Natural killer cell (primary cell): ENCODE measurements at regions not wholly inside any gene's neighbourhood (a gene's known extent, or its start where the extent isn't known, plus 50 kb on each side); places are given as distances from the start of the nearest gene placed in this dataset.

ENCODE experiments used
- ATAC-seq, 3 donors: fragments of 150-1000 bp in 2 of 3; fragments of 200-7000 bp in 1 of 3; cut with Tn5 transposase; 1 replicate in 1 of 3; 2 replicates in 2 of 3; pipeline ENCODE4 v1.10.0; 2021; ENCODE audit warnings: mild to moderate bottlenecking in 2 of 3, moderate library complexity in 2 of 3
- DNase-seq, 2 donors: peaks; one replicate each; pipeline versions ENCODE4 v3.0.0 to v3.0.0-alpha.2; 2013 to 2021; ENCODE audit warnings: mixed read lengths in 1 of 2
- H3K27ac ChIP-seq: one replicate; pipeline ENCODE4 v1.5.1; 2013; ENCODE audit warnings: mild to moderate bottlenecking, low read length
- H3K27me3 ChIP-seq: one replicate; pipeline ENCODE4 v1.6.1; 2013; ENCODE audit warnings: low read length; ENCODE audit not compliant: control insufficient read depth, insufficient read depth
- H3K36me3 ChIP-seq: one replicate; pipeline ENCODE4 v1.6.1; 2013; ENCODE audit warnings: low read length; ENCODE audit not compliant: control insufficient read depth, insufficient read depth
- H3K4me1 ChIP-seq: one replicate; pipeline ENCODE4 v1.6.1; 2013; ENCODE audit warnings: low read length; ENCODE audit not compliant: control insufficient read depth, insufficient read depth
- H3K4me3 ChIP-seq: one replicate; pipeline ENCODE4 v1.5.1; 2013; ENCODE audit warnings: low read length
- H3K9me3 ChIP-seq: one replicate; pipeline ENCODE4 v1.6.1; 2013; ENCODE audit warnings: low read length; ENCODE audit not compliant: control insufficient read depth, insufficient read depth
- H3K27ac Mint-ChIP-seq, 2 donors: one replicate each; pipeline ENCODE4 v1.8.0; 2022; ENCODE audit warnings: mild to moderate bottlenecking in 2 of 2, mixed read lengths in 2 of 2, moderate library complexity in 1 of 2
- H3K27me3 Mint-ChIP-seq, 2 donors: one replicate each; pipeline ENCODE4 v1.8.0; 2022; ENCODE audit warnings: low read depth in 2 of 2, mixed read lengths in 2 of 2
- H3K36me3 Mint-ChIP-seq: one replicate; pipeline ENCODE4 v1.8.0; 2022; ENCODE audit warnings: mixed read lengths
- H3K4me1 Mint-ChIP-seq, 2 donors: one replicate each; pipeline ENCODE4 v1.8.0; 2022; ENCODE audit warnings: mixed read lengths in 2 of 2
- H3K4me3 Mint-ChIP-seq: one replicate; pipeline ENCODE4 v1.8.0; 2022; ENCODE audit warnings: mild to moderate bottlenecking, moderate library complexity, mixed read lengths
- H3K9me3 Mint-ChIP-seq, 2 donors: one replicate each; pipeline ENCODE4 v1.8.0; 2022; ENCODE audit warnings: mixed read lengths in 2 of 2
- CTCF ChIP-seq: fragments of 200-600 bp; IDR thresholded peaks from one replicate; pipeline ENCODE4 v1.8.0; 2022; ENCODE audit warnings: antibody characterized with exemption
- WGBS: methylation state at CpG from one replicate; pipeline ENCODE4 v1.1.7; 2013; ENCODE audit warnings: missing lambda C conversion rate; ENCODE audit not compliant: insufficient coverage; 5-methylcytosine and 5-hydroxymethylcytosine counted together
- intact Hi-C: fragments of 100-400 bp; cut with micrococcal nuclease; formaldehyde crosslinking; loops from one replicate; pipeline ENCODE4 v1.14.2; 2022

- H3K36me3 Mint-ChIP-seq = peaks cover 3% of the 10 kb centered on the region
- Histone ChIP-seq H3K27me3 (no peaks in the 10 kb centered on the region), H3K36me3 (no peaks in the 10 kb centered on the region), H3K9me3 (no peaks in the 10 kb centered on the region), H3K4me3 (no peak overlapping the region), H3K4me1 (no peaks in the 10 kb centered on the region), H3K27ac (no peak overlapping the region)
- WGBS = 79% methylated on average over 3 of the region's 3 CpGs
- no peak overlapping the region for H3K27ac Mint-ChIP-seq
- no peak for ATAC-seq
- DNase-seq = no peak
- intact Hi-C loops = no loop called here
- H3K9me3 Mint-ChIP-seq = peaks cover under 1 to 4% of the 10 kb centered on the region in 2 donors
- no peak for TF ChIP-seq CTCF
- no peak overlapping the region for H3K4me3 Mint-ChIP-seq
- H3K27me3 Mint-ChIP-seq = peaks cover 0 to 2% of the 10 kb centered on the region in 2 donors
- H3K4me1 Mint-ChIP-seq = no peaks in the 10 kb centered on the region
These were observed 253.8 kb downstream of the CRPPA start for GRCh38 chr7:16167526-16167925.

- H3K4me1 ChIP-seq = no peaks in the 10 kb centered on the region
- no peak for ATAC-seq
- peaks cover 13% of the 10 kb centered on the region for H3K9me3 ChIP-seq
- no peaks in the 10 kb centered on the region for H3K27me3 ChIP-seq
- no peak overlapping the region for H3K27ac ChIP-seq
- intact Hi-C loops = no loop called here
- Mint-ChIP-seq H3K27me3 (no peaks in the 10 kb centered on the region), H3K4me1 (no peaks in the 10 kb centered on the region), H3K4me3 (no peak overlapping the region), H3K36me3 (peaks cover 10% of the 10 kb centered on the region), H3K9me3 (peaks cover 10 to 15% of the 10 kb centered on the region in 2 donors), H3K27ac (no peak overlapping the region)
- WGBS = 86% methylated on average over 4 of the region's 4 CpGs
- no peak overlapping the region for H3K4me3 ChIP-seq
- no peak for TF ChIP-seq CTCF
- no peak for DNase-seq
- no peaks in the 10 kb centered on the region for H3K36me3 ChIP-seq
These were observed 277.0 kb downstream of the CRPPA start for GRCh38 chr7:16144361-16144760.

GRCh38 chr7:16137944-16138343 lies 283.4 kb downstream of the CRPPA start:
- Histone ChIP-seq H3K4me1 (no peaks in the 10 kb centered on the region), H3K4me3 (no peak overlapping the region), H3K36me3 (no peaks in the 10 kb centered on the region), H3K27ac (no peak overlapping the region), H3K9me3 (no peaks in the 10 kb centered on the region), H3K27me3 (no peaks in the 10 kb centered on the region)
- Mint-ChIP-seq H3K9me3 (peaks cover 0 to 2% of the 10 kb centered on the region in 2 donors), H3K27me3 (no peaks in the 10 kb centered on the region), H3K4me3 (no peak overlapping the region), H3K4me1 (no peaks in the 10 kb centered on the region), H3K27ac (no peak overlapping the region), H3K36me3 (no peaks in the 10 kb centered on the region)
- no CpG with 5 or more reads among the region's 2 CpGs for WGBS
- DNase-seq (no peak), ATAC-seq (no peak)
- TF ChIP-seq CTCF = no peak
- intact Hi-C loops = no loop called here

GRCh38 chr7:16136896-16137295 lies 284.4 kb downstream of the CRPPA start:
- no peaks in the 10 kb centered on the region for H3K4me1 Mint-ChIP-seq
- Histone ChIP-seq H3K27me3 (no peaks in the 10 kb centered on the region), H3K9me3 (no peaks in the 10 kb centered on the region), H3K27ac (no peak overlapping the region), H3K4me3 (no peak overlapping the region), H3K4me1 (no peaks in the 10 kb centered on the region), H3K36me3 (no peaks in the 10 kb centered on the region)
- WGBS = 68% methylated on average over 2 of the region's 2 CpGs
- no peaks in the 10 kb centered on the region for H3K36me3 Mint-ChIP-seq
- DNase-seq = no peak
- H3K9me3 Mint-ChIP-seq = peaks cover 0 to 2% of the 10 kb centered on the region in 2 donors
- no peak for TF ChIP-seq CTCF
- no peak overlapping the region for H3K27ac Mint-ChIP-seq
- no peak overlapping the region for H3K4me3 Mint-ChIP-seq
- intact Hi-C loops = no loop called here
- no peaks in the 10 kb centered on the region for H3K27me3 Mint-ChIP-seq
- no peak for ATAC-seq
